ENCODE measurements at regions not wholly inside any gene's neighbourhood (a gene's known extent, or its start where the extent isn't known, plus 50 kb on each side); places are given as distances from the start of the nearest gene placed in this dataset.

- no peak for TF ChIP-seq ISL1 (CRISPR knock-in tag; IDR thresholded peaks at IDR 0.05)
- no peak for TF ChIP-seq ZC3H10 (CRISPR knock-in tag; IDR thresholded peaks at IDR 0.05)
- TF ChIP-seq PATZ1 (CRISPR knock-in tag; IDR thresholded peaks at IDR 0.05; ENCODE audit: borderline replicate concordance): no peak
- TF ChIP-seq RARB (CRISPR knock-in tag; IDR thresholded peaks at IDR 0.05): no peak
- ATAC-seq: no peak
Measured at GRCh38 chr2:238567067-238567855, 140.5 kb downstream of the ASB1 start.

GRCh38 chr2:238567996-238568395, 141.3 kb downstream of the ASB1 start:
- no peak for ATAC-seq
- TF ChIP-seq ZNF8 (CRISPR knock-in tag; IDR thresholded peaks at IDR 0.05) (no peak), RARB (CRISPR knock-in tag; IDR thresholded peaks at IDR 0.05) (no peak), ARNTL (CRISPR knock-in tag; IDR thresholded peaks at IDR 0.05; ENCODE audit: borderline replicate concordance, low read depth) (no peak), PPARA (CRISPR knock-in tag; IDR thresholded peaks at IDR 0.05; ENCODE audit: borderline replicate concordance) (no peak), PATZ1 (CRISPR knock-in tag; IDR thresholded peaks at IDR 0.05; ENCODE audit: borderline replicate concordance) (no peak), ZC3H10 (CRISPR knock-in tag; IDR thresholded peaks at IDR 0.05) (no peak), ZFP3 (CRISPR knock-in tag; IDR thresholded peaks at IDR 0.05) (no peak), OSR1 (CRISPR knock-in tag; IDR thresholded peaks at IDR 0.05) (no peak)

- no peak for ATAC-seq
Measured at GRCh38 chr2:238568455-238569440, 142.0 kb downstream of the ASB1 start.

More at GRCh38 chr2:238568455-238569440, 142.0 kb downstream of the ASB1 start:
- TF ChIP-seq ZFP30 (CRISPR knock-in tag; IDR thresholded peaks at IDR 0.05) (no peak), GLIS3 (CRISPR knock-in tag; IDR thresholded peaks at IDR 0.05) (no peak), ZFP3 (CRISPR knock-in tag; IDR thresholded peaks at IDR 0.05) (no peak), ESRRG (CRISPR knock-in tag; IDR thresholded peaks at IDR 0.05) (no peak), BACH2 (CRISPR knock-in tag; IDR thresholded peaks at IDR 0.05; ENCODE audit: borderline replicate concordance) (no peak), PPARA (CRISPR knock-in tag; IDR thresholded peaks at IDR 0.05; ENCODE audit: borderline replicate concordance) (no peak), CSDC2 (CRISPR knock-in tag; IDR thresholded peaks at IDR 0.05) (no peak), ZNF8 (CRISPR knock-in tag; IDR thresholded peaks at IDR 0.05) (no peak), CREB5 (CRISPR knock-in tag; IDR thresholded peaks at IDR 0.05; ENCODE audit: low read depth) (no peak), CSRNP3 (CRISPR knock-in tag; IDR thresholded peaks at IDR 0.05) (no peak), ISL1 (CRISPR knock-in tag; IDR thresholded peaks at IDR 0.05) (no peak), TOX (CRISPR knock-in tag; IDR thresholded peaks at IDR 0.05; ENCODE audit: borderline replicate concordance) (no peak), ARNTL (CRISPR knock-in tag; IDR thresholded peaks at IDR 0.05; ENCODE audit: borderline replicate concordance, low read depth) (no peak), TCF4 (CRISPR knock-in tag; IDR thresholded peaks at IDR 0.05; ENCODE audit: borderline replicate concordance) (no peak), ZC3H10 (CRISPR knock-in tag; IDR thresholded peaks at IDR 0.05) (no peak), ZNF565 (CRISPR knock-in tag; conservative IDR thresholded peaks at IDR 0.05; ENCODE audit: low read depth) (no peak), POU6F1 (CRISPR knock-in tag; IDR thresholded peaks at IDR 0.05; ENCODE audit: borderline replicate concordance, low read depth) (no peak), PATZ1 (CRISPR knock-in tag; IDR thresholded peaks at IDR 0.05; ENCODE audit: borderline replicate concordance) (no peak), SNAI2 (CRISPR knock-in tag; IDR thresholded peaks at IDR 0.05) (no peak), TSHZ2 (CRISPR knock-in tag; IDR thresholded peaks at IDR 0.05) (no peak)
